IMR-90 (cell line): ENCODE measurements at regions not wholly inside any gene's neighbourhood (a gene's known extent, or its start where the extent isn't known, plus 50 kb on each side); places are given as distances from the start of the nearest gene placed in this dataset.
A peak's percentile ranks its signal among the peaks of the same experiment; 100 is the strongest.
"Not testable (repeated sequence)": the region's sequence is repeated elsewhere in the genome, so short reads cannot be mapped to it uniquely, and the experiment has no call there.

Experiments
- ATAC-seq: fragments of 200-7000 bp; cut with Tn5 transposase; 2 replicates; pipeline ENCODE4 v1.9.1; 2020; ENCODE audit warnings: low read depth, mild to moderate bottlenecking, moderate library complexity
- BruUV-seq: library from RNA; stranded (reverse); fragments of 400-500 nt; replicated peaks from 2 replicates; lab custom pipeline; 2021; lab: Mats Ljungman, UMichigan
- CTCF ChIA-PET: fragments of 300-600 bp; formaldehyde crosslinking; extraction: SDS; loops from one replicate; lab custom pipeline; 2021; ENCODE audit warnings: antibody characterized with exemption; lab: Yijun Ruan, JAX
- POLR2A ChIA-PET: fragments of 300-600 bp; sonication (Branson Sonifier 250); formaldehyde crosslinking; loops from one replicate; lab custom pipeline; 2022; ENCODE audit warnings: antibody characterized with exemption; ENCODE audit not compliant: unreplicated experiment; lab: Charles Lee
- DNase-seq: peaks from one replicate; pipeline ENCODE4 v3.0.0; 2013
- H2AFZ ChIP-seq: replicated peaks from 2 replicates; pipeline ENCODE3; 2013; ENCODE audit warnings: low read length, mild to moderate bottlenecking; ENCODE audit not compliant: poor library complexity
- H2AK5ac ChIP-seq: 2 replicates; pipeline ENCODE4 v1.6.1; 2013; ENCODE audit warnings: low read depth, low read length, inconsistent platforms
- H2AK9ac ChIP-seq: replicated peaks from 2 replicates; pipeline ENCODE3; 2013; ENCODE audit warnings: mild to moderate bottlenecking, low read depth, low read length, moderate library complexity; ENCODE audit not compliant: poor library complexity
- H2BK120ac ChIP-seq: 2 replicates; pipeline ENCODE4 v1.6.1; 2013; ENCODE audit warnings: low read depth, low read length, inconsistent platforms
- H2BK15ac ChIP-seq: 3 replicates; pipeline ENCODE4 v1.6.1; 2013; ENCODE audit warnings: low read depth, low read length, inconsistent platforms
- H2BK20ac ChIP-seq: 2 replicates; pipeline ENCODE4 v1.6.1; 2013; ENCODE audit warnings: low read depth, mild to moderate bottlenecking, inconsistent platforms, low read length, moderate library complexity
- H2BK5ac ChIP-seq: 2 replicates; pipeline ENCODE4 v1.6.1; 2013; ENCODE audit warnings: mild to moderate bottlenecking, low read depth, low read length, inconsistent platforms; ENCODE audit not compliant: poor library complexity, severe bottlenecking
- H3K14ac ChIP-seq: replicated peaks from 2 replicates; pipeline ENCODE4 v1.6.1; 2013; ENCODE audit warnings: low read depth, low read length, inconsistent platforms
- H3K18ac ChIP-seq: 2 replicates; pipeline ENCODE4 v1.6.1; 2013; ENCODE audit warnings: low read depth, low read length, control low read depth
- H3K23ac ChIP-seq: 2 replicates; pipeline ENCODE4 v1.6.1; 2013; ENCODE audit warnings: low read depth, low read length, inconsistent platforms
- H3K27ac ChIP-seq: 2 replicates; pipeline ENCODE4 v1.5.1; 2013; ENCODE audit warnings: mild to moderate bottlenecking, control low read depth, low read length; ENCODE audit not compliant: insufficient read depth
- H3K27me3 ChIP-seq: 2 replicates; pipeline ENCODE4 v1.6.1; 2013; ENCODE audit warnings: low read length; ENCODE audit not compliant: control insufficient read depth, insufficient read depth
- H3K36me3 ChIP-seq: 2 replicates; pipeline ENCODE4 v1.6.1; 2013; ENCODE audit warnings: low read length, mixed read lengths; ENCODE audit not compliant: control insufficient read depth, insufficient read depth
- H3K4ac ChIP-seq: 2 replicates; pipeline ENCODE4 v1.6.1; 2013; ENCODE audit warnings: low read depth, low read length, inconsistent platforms
- H3K4me1 ChIP-seq: 2 replicates; pipeline ENCODE4 v1.6.1; 2013; ENCODE audit warnings: low read length, mixed read lengths; ENCODE audit not compliant: control insufficient read depth, insufficient read depth
- H3K4me2 ChIP-seq: 2 replicates; pipeline ENCODE4 v1.6.1; 2013; ENCODE audit warnings: low read depth, mild to moderate bottlenecking, control low read depth, low read length, moderate library complexity
- H3K4me3 ChIP-seq: 2 replicates; pipeline ENCODE4 v1.5.1; 2013; ENCODE audit warnings: low read depth, mild to moderate bottlenecking, control low read depth, low read length, moderate library complexity; ENCODE audit not compliant: insufficient read depth
- H3K56ac ChIP-seq: 2 replicates; pipeline ENCODE4 v1.6.1; 2013; ENCODE audit warnings: low read length, inconsistent platforms; ENCODE audit not compliant: insufficient read depth; ENCODE audit errors: extremely low read depth
- H3K79me1 ChIP-seq, 2 experiments: 2 replicates each; pipeline ENCODE4 v1.6.1; 2013; ENCODE audit warnings: low read length in 2 of 2, inconsistent platforms in 1 of 2, low read depth in 1 of 2
- H3K9ac ChIP-seq: 2 replicates; pipeline ENCODE4 v1.6.1; 2013; ENCODE audit warnings: low read depth, low read length, control low read depth
- H3K9me1 ChIP-seq: 2 replicates; pipeline ENCODE4 v1.6.1; 2013; ENCODE audit warnings: low read length, inconsistent platforms; ENCODE audit not compliant: insufficient read depth
- H3K9me3 ChIP-seq: 2 replicates; pipeline ENCODE4 v1.6.1; 2013; ENCODE audit warnings: low read length; ENCODE audit not compliant: control insufficient read depth, insufficient read depth
- H4K20me1 ChIP-seq: 2 replicates; pipeline ENCODE4 v1.6.1; 2013; ENCODE audit warnings: low read length, inconsistent platforms; ENCODE audit not compliant: insufficient read depth
- H4K5ac ChIP-seq: 2 replicates; pipeline ENCODE4 v1.6.1; 2013; ENCODE audit warnings: mild to moderate bottlenecking, low read depth, low read length, control low read depth
- H4K8ac ChIP-seq, 2 experiments: 2 replicates each; pipeline ENCODE4 v1.6.1; 2013; ENCODE audit warnings: low read depth in 2 of 2, low read length in 2 of 2, control low read depth in 1 of 2, inconsistent platforms in 1 of 2
- H4K91ac ChIP-seq: 2 replicates; pipeline ENCODE4 v1.6.1; 2013; ENCODE audit warnings: low read depth, low read length, inconsistent platforms; ENCODE audit not compliant: insufficient read depth
- MAFK ChIP-seq: IDR thresholded peaks from 2 replicates; pipeline ENCODE4 v1.6.1; 2012; ENCODE audit warnings: low read depth, low read length, improper control_type of control experiment
- RCOR1 ChIP-seq: IDR thresholded peaks from 2 replicates; pipeline ENCODE4 v1.6.1; 2012; ENCODE audit warnings: mild to moderate bottlenecking, low read length, improper control_type of control experiment; ENCODE audit not compliant: insufficient replicate concordance
- WGBS, 2 experiments: methylation state at CpG; one replicate each; pipeline versions ENCODE4 v1.1.5 to v1.1.7; 2013; ENCODE audit warnings: missing lambda C conversion rate in 2 of 2; ENCODE audit not compliant: insufficient read length in 1 of 2; ENCODE audit errors: extremely low coverage in 2 of 2; 5-methylcytosine and 5-hydroxymethylcytosine counted together
- dilution Hi-C: fragments of 300-500 bp; cut with HindIII; formaldehyde crosslinking; loops from one replicate; pipeline ENCODE4 v1.14.3; 2018; ENCODE audit warnings: low sequenced_read_pairs; ENCODE audit not compliant: unreplicated experiment
- in situ Hi-C: fragments of 300-500 bp; cut with MboI; formaldehyde crosslinking; loops from 3 replicates; pipeline ENCODE4 v1.14.3; 2019; ENCODE audit warnings: low sequenced_read_pairs, inconsistent platforms, mixed read lengths
- intact Hi-C: fragments of 100-400 bp; cut with micrococcal nuclease; formaldehyde crosslinking; loops from 2 replicates; pipeline ENCODE4 v1.10.0; 2022

DNA sequence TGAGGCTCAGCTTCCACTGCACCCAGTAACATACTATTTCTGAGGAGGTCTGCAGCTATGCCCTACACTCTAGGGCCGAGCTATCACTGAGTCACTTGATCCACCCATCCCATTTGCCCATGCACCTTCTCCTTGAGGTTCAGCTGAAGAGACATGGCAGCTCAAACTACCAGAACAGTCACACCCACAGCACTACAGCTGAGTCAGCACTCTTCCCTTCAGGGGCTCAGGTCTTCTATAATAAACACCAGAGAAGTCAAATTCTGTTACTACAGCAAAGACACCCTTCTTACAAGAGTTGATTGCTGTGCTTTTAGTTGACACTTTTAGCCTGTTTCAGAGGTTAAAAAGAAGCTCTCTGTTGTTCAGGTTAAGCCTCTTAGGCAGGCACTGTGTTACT lies 1696.4 kb upstream of the ADGRL3 start:
- H3K56ac ChIP-seq = no peak overlapping the region
- H2BK20ac ChIP-seq = no peak overlapping the region
- no peak overlapping the region for H4K5ac ChIP-seq
- no peak overlapping the region for H2AK5ac ChIP-seq
- H2AFZ ChIP-seq = no peak overlapping the region
- H3K27me3 ChIP-seq = no peaks in the 10 kb centered on the region
- no peaks in the 10 kb centered on the region for H3K79me1 ChIP-seq
- no peaks in the 10 kb centered on the region for H4K20me1 ChIP-seq
- CTCF ChIA-PET = no interaction called here
- no peak overlapping the region for H3K4me3 ChIP-seq
- no peak overlapping the region for H2AK9ac ChIP-seq
- no peak for DNase-seq
- H3K36me3 ChIP-seq = no peaks in the 10 kb centered on the region
- no peaks in the 10 kb centered on the region for H3K9me1 ChIP-seq
- H3K18ac ChIP-seq = no peak overlapping the region
- H3K4ac ChIP-seq = no peak overlapping the region
- H3K14ac ChIP-seq = no peak overlapping the region
- peak; percentile 83 for TF ChIP-seq MAFK
- TF ChIP-seq RCOR1 = no peak
- no peaks in the 10 kb centered on the region for H3K4me1 ChIP-seq
- no peak overlapping the region for H2BK5ac ChIP-seq
- no peak overlapping the region for H3K27ac ChIP-seq
- no peak overlapping the region for H3K23ac ChIP-seq
- ATAC-seq = no peak
- H3K4me2 ChIP-seq = no peak overlapping the region
- dilution Hi-C loops = no loop called here
- no peak overlapping the region for H2BK120ac ChIP-seq
- no CpG with 5 or more reads among the region's 1 CpG for WGBS, 2 experiments
- H2BK15ac ChIP-seq = no peak overlapping the region
- POLR2A ChIA-PET = no interaction called here
- H4K91ac ChIP-seq = no peak overlapping the region
- H4K8ac ChIP-seq = no peak overlapping the region
- in situ Hi-C loops = no loop called here
- BruUV-seq = no TSS peak
- peaks cover 3% of the 10 kb centered on the region; the same call in 1 of the 2 replicates for H3K9me3 ChIP-seq
- no peak overlapping the region for H3K9ac ChIP-seq
- intact Hi-C loops = no loop called here

DNA sequence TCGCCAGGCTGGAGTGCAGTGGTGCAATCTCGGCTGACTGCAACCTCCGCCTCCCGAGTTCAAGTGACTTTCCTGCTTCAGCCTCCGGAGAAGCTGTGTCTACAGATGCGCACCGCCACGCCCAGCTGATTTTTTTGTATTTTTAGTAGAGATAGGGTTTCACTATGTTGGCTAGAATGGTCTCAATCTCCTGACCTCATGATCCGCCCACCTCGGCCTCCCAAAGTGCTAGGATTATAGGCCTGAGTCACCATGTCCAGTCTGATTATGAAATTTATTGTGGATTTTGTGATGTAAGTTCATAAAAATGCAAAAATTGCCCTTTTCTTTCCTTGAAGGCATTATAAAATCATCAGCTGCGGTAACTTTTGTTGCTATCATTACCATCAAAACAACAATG lies 1688.3 kb upstream of the ADGRL3 start:
- dilution Hi-C loops, H3K14ac ChIP-seq, H3K18ac ChIP-seq, H2AK9ac ChIP-seq, H4K5ac ChIP-seq, H3K4me1 ChIP-seq, H2BK5ac ChIP-seq, H3K4me2 ChIP-seq, ATAC-seq, H2BK20ac ChIP-seq, H2BK15ac ChIP-seq, H4K20me1 ChIP-seq, H3K56ac ChIP-seq, POLR2A ChIA-PET, DNase-seq, H3K9ac ChIP-seq, H4K91ac ChIP-seq, BruUV-seq, H2BK120ac ChIP-seq, H3K36me3 ChIP-seq, H3K79me1 ChIP-seq, CTCF ChIA-PET, H3K9me3 ChIP-seq, intact Hi-C loops, H3K4me3 ChIP-seq, in situ Hi-C loops, H2AK5ac ChIP-seq, H4K8ac ChIP-seq, H3K27me3 ChIP-seq, H3K23ac ChIP-seq, H3K9me1 ChIP-seq, H3K27ac ChIP-seq, H3K4ac ChIP-seq, H2AFZ ChIP-seq: not testable (repeated sequence)
- 87% methylated on average over 3 of the region's 11 CpGs; no CpG with 5 or more reads in 1 of the 2 experiments for WGBS, 2 experiments
